ENCODE measurements at regions not wholly inside any gene's neighbourhood (a gene's known extent, or its start where the extent isn't known, plus 50 kb on each side); places are given as distances from the start of the nearest gene placed in this dataset.
A peak's percentile ranks its signal among the peaks of the same experiment; 100 is the strongest.

- Histone ChIP-seq H3K27ac (replicated peaks) (peak overlapping the region; percentile 52), H3K36me3 (no peaks in the 10 kb centered on the region), H3K9me3 (replicated peaks) (peaks cover 26% of the 10 kb centered on the region), H3K27me3 (ENCODE audit: low read depth) (no peaks in the 10 kb centered on the region), H3K4me1 (peaks cover 7% of the 10 kb centered on the region), H3K4me3 (no peak overlapping the region)
- TF ChIP-seq CTCF (IDR thresholded peaks at IDR 0.05; ENCODE audit: borderline replicate concordance) = no peak
- intact Hi-C loops (cut with micrococcal nuclease) = no loop called here
- DNase-seq = no peak
Observed at GRCh38 chr4:165631912-165632311, 241.1 kb upstream of the TLL1 start.

- H3K9me3 ChIP-seq (replicated peaks) = peaks cover 36% of the 10 kb centered on the region
- intact Hi-C loops (cut with micrococcal nuclease) = no loop called here
- H3K4me1 ChIP-seq = peaks cover 7% of the 10 kb centered on the region
- no peaks in the 10 kb centered on the region for H3K27me3 ChIP-seq (ENCODE audit: low read depth)
- no peak for TF ChIP-seq CTCF (IDR thresholded peaks at IDR 0.05; ENCODE audit: borderline replicate concordance)
- no peak overlapping the region for H3K4me3 ChIP-seq
- H3K27ac ChIP-seq (replicated peaks) = no peak overlapping the region
- DNase-seq = no peak
- no peaks in the 10 kb centered on the region for H3K36me3 ChIP-seq
Observed at GRCh38 chr4:165634766-165635165, 238.3 kb upstream of the TLL1 start.

GRCh38 chr4:165635381-165635780 is 237.7 kb upstream of the TLL1 start:
- peaks cover 36% of the 10 kb centered on the region for H3K9me3 ChIP-seq (replicated peaks)
- TF ChIP-seq CTCF (IDR thresholded peaks at IDR 0.05; ENCODE audit: borderline replicate concordance) = no peak
- H3K4me1 ChIP-seq = peaks cover 7% of the 10 kb centered on the region
- H3K4me3 ChIP-seq = no peak overlapping the region
- no peaks in the 10 kb centered on the region for H3K36me3 ChIP-seq
- no peaks in the 10 kb centered on the region for H3K27me3 ChIP-seq (ENCODE audit: low read depth)
- H3K27ac ChIP-seq (replicated peaks) = no peak overlapping the region
- DNase-seq = no peak
- intact Hi-C loops (cut with micrococcal nuclease) = no loop called here

GRCh38 chr4:165635951-165636350 is 237.1 kb upstream of the TLL1 start:
- Histone ChIP-seq H3K4me3 (no peak overlapping the region), H3K27ac (replicated peaks) (no peak overlapping the region), H3K4me1 (peaks cover 7% of the 10 kb centered on the region), H3K27me3 (ENCODE audit: low read depth) (no peaks in the 10 kb centered on the region), H3K36me3 (no peaks in the 10 kb centered on the region), H3K9me3 (replicated peaks) (peaks cover 36% of the 10 kb centered on the region)
- intact Hi-C loops (cut with micrococcal nuclease) = no loop called here
- no peak for TF ChIP-seq CTCF (IDR thresholded peaks at IDR 0.05; ENCODE audit: borderline replicate concordance)
- DNase-seq = no peak

- Histone ChIP-seq H3K4me1 (no peaks in the 10 kb centered on the region), H3K27me3 (ENCODE audit: low read depth) (no peaks in the 10 kb centered on the region), H3K4me3 (no peak overlapping the region), H3K36me3 (no peaks in the 10 kb centered on the region), H3K9me3 (replicated peaks) (peaks cover 39% of the 10 kb centered on the region), H3K27ac (replicated peaks) (no peak overlapping the region)
- intact Hi-C loops (cut with micrococcal nuclease) = no loop called here
- no peak for DNase-seq
- TF ChIP-seq CTCF (IDR thresholded peaks at IDR 0.05; ENCODE audit: borderline replicate concordance) = no peak
Observed at GRCh38 chr4:165651901-165652300, 221.1 kb upstream of the TLL1 start.

GRCh38 chr4:165654556-165654955 is 218.5 kb upstream of the TLL1 start:
- no peak for DNase-seq
- no peaks in the 10 kb centered on the region for H3K4me1 ChIP-seq
- H3K27ac ChIP-seq (replicated peaks) = no peak overlapping the region
- intact Hi-C loops (cut with micrococcal nuclease) = no loop called here
- no peaks in the 10 kb centered on the region for H3K36me3 ChIP-seq
- TF ChIP-seq CTCF (IDR thresholded peaks at IDR 0.05; ENCODE audit: borderline replicate concordance) = no peak
- H3K27me3 ChIP-seq (ENCODE audit: low read depth) = no peaks in the 10 kb centered on the region
- H3K9me3 ChIP-seq (replicated peaks) = peaks cover 23% of the 10 kb centered on the region
- H3K4me3 ChIP-seq = no peak overlapping the region
